OCI-LY3 (cell line): ENCODE measurements at regions not wholly inside any gene's neighbourhood (a gene's known extent, or its start where the extent isn't known, plus 50 kb on each side); places are given as distances from the start of the nearest gene placed in this dataset.

Experiments
- H2AFZ ChIP-seq: fragments of 200-600, 300-600 bp; shearing (Covaris generic); 2 replicates; pipeline ENCODE4 v1.6.0; 2014; ENCODE audit warnings: antibody characterized with exemption, low read depth, low read length
- H3K27ac ChIP-seq: fragments of 200-600, 300-600 bp; sonication (generic); 2 replicates; pipeline ENCODE4 v1.5.1; 2014; ENCODE audit warnings: mild to moderate bottlenecking, low read length, moderate library complexity, mixed read lengths
- H3K27me3 ChIP-seq: fragments of 200-600, 300-600 bp; sonication (generic); 2 replicates; pipeline ENCODE4 v1.6.1; 2014; ENCODE audit warnings: low read depth, low read length, mixed read lengths
- H3K36me3 ChIP-seq: fragments of 200-600, 300-600 bp; sonication (generic); replicated peaks from 2 replicates; pipeline ENCODE3; 2014; ENCODE audit warnings: low read depth, low read length, mixed read lengths
- H3K4me1 ChIP-seq: fragments of 300-600, 200-600 bp; sonication (generic); 2 replicates; pipeline ENCODE4 v1.6.1; 2014; ENCODE audit warnings: low read length, mixed read lengths
- H3K4me2 ChIP-seq: fragments of 200-600, 300-600 bp; sonication (generic); 2 replicates; pipeline ENCODE4 v1.6.1; 2014; ENCODE audit warnings: low read length, mixed read lengths
- H3K4me3 ChIP-seq: fragments of 300-600, 200-600 bp; sonication (generic); 2 replicates; pipeline ENCODE4 v1.5.1; 2014; ENCODE audit warnings: antibody characterized with exemption, mild to moderate bottlenecking, low read length, moderate library complexity
- H3K79me2 ChIP-seq: fragments of 300-600, 200-600 bp; shearing (Covaris generic); 2 replicates; pipeline ENCODE4 v1.6.1; 2014; ENCODE audit warnings: mild to moderate bottlenecking, low read length, mixed read lengths
- H3K9ac ChIP-seq: fragments of 300-600, 200-600 bp; shearing (Covaris generic); 2 replicates; pipeline ENCODE4 v1.6.0; 2014; ENCODE audit warnings: mild to moderate bottlenecking, low read length, moderate library complexity
- H3K9me3 ChIP-seq: fragments of 200-600, 300-600 bp; shearing (Covaris generic); 2 replicates; pipeline ENCODE4 v1.6.1; 2014; ENCODE audit warnings: low read length, mixed read lengths; ENCODE audit not compliant: insufficient read depth
- H4K20me1 ChIP-seq: fragments of 200-600, 300-600 bp; sonication (generic); 2 replicates; pipeline ENCODE4 v1.6.1; 2016; ENCODE audit warnings: low read length, mixed read lengths; ENCODE audit not compliant: insufficient read depth
- EZH2phosphoT487 ChIP-seq: fragments of 200-600 bp; shearing (Covaris generic); IDR thresholded peaks from 2 replicates; pipeline ENCODE4 v1.6.1; 2018; ENCODE audit warnings: antibody characterized with exemption, mixed run types, low read depth
- TF ChIP-seq, protein P1 (sequence below): fragments of 200-600, 300-600 bp; sonication (generic); IDR thresholded peaks from 2 replicates; pipeline ENCODE4 v1.5.1; 2014; ENCODE audit warnings: antibody characterized with exemption, low read length, low read depth

DNA sequence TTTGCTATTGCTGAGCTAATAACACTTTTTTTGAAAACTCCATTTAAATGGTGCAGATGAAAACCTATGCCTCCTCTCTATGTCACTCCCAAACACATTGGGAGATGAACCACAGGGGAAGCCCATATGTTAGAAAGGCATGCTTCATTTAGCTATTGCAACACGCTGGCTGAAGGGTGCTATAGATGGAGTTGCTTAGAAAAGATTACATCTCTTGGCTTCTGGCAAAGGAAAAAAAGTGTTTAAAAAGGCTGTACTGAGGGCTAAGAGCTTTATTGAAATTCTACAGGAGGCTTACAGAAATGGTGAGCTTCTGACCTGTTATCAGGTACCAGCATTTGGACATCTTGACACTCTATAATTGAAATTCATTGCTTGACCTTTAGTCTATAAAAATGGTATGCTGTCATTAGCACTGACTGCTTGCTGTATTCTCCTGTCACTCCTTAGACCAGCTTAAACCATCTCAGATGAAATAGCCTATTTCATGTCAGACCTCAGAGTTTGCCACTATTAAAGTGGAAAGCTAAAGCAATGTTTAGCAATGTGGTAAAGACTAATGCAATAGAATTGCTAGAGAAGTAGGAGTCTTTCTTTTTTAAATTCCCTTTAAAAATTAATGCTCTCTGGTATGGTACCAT lies 503.9 kb downstream of the CDH11 start:
- Histone ChIP-seq H3K36me3 (no peaks in the 10 kb centered on the region), H2AFZ (no peak overlapping the region), H3K79me2 (no peaks in the 10 kb centered on the region), H3K9me3 (no peaks in the 10 kb centered on the region), H3K27me3 (no peaks in the 10 kb centered on the region), H3K4me1 (no peaks in the 10 kb centered on the region), H3K9ac (no peak overlapping the region), H3K27ac (no peak overlapping the region), H3K4me2 (no peak overlapping the region), H3K4me3 (no peak overlapping the region), H4K20me1 (no peaks in the 10 kb centered on the region)
- TF ChIP-seq, protein P1, sequence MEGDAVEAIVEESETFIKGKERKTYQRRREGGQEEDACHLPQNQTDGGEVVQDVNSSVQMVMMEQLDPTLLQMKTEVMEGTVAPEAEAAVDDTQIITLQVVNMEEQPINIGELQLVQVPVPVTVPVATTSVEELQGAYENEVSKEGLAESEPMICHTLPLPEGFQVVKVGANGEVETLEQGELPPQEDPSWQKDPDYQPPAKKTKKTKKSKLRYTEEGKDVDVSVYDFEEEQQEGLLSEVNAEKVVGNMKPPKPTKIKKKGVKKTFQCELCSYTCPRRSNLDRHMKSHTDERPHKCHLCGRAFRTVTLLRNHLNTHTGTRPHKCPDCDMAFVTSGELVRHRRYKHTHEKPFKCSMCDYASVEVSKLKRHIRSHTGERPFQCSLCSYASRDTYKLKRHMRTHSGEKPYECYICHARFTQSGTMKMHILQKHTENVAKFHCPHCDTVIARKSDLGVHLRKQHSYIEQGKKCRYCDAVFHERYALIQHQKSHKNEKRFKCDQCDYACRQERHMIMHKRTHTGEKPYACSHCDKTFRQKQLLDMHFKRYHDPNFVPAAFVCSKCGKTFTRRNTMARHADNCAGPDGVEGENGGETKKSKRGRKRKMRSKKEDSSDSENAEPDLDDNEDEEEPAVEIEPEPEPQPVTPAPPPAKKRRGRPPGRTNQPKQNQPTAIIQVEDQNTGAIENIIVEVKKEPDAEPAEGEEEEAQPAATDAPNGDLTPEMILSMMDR: no peak
- TF ChIP-seq EZH2phosphoT487: no peak

DNA sequence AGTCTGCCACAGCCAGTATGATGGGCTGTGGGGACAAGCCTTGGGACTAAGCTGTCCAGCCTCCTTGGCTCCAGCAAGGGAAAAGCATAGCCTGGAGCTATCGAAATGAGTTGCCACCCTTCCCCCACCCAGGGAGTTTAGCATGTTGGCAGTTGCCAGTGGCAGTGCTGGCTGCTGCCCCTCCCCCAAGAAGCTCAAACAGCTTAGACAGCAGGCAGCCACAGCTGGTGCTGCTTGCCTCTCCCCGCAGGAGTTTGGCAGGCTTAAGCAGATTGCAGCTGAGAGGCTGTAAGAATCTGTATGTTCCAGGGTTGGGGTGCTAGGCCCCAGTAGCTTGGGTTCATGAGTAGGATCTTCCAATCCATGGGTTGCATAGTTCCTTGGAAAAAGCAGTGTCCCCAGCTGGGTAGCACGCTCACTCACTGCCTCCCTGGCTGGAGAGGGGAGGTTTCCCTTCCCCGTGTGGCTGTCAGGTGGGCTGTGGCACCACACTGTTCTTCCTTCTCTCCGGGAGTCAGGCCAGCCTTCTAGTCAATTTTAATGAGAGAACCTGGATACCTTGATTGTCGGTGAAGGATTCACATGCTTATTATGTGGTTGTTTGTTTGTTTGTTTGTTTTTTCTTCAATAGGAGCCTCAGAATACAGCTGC lies 506.1 kb downstream of the CDH11 start:
- no peaks in the 10 kb centered on the region for H3K4me1 ChIP-seq
- H3K27ac ChIP-seq: no peak overlapping the region
- H3K36me3 ChIP-seq: no peaks in the 10 kb centered on the region
- no peaks in the 10 kb centered on the region for H3K27me3 ChIP-seq
- no peaks in the 10 kb centered on the region for H3K9me3 ChIP-seq
- H3K4me2 ChIP-seq: no peak overlapping the region
- no peaks in the 10 kb centered on the region for H3K79me2 ChIP-seq
- no peak overlapping the region for H3K4me3 ChIP-seq
- H2AFZ ChIP-seq: no peak overlapping the region
- no peak overlapping the region for H3K9ac ChIP-seq
- TF ChIP-seq, protein P1: no peak
- TF ChIP-seq EZH2phosphoT487: no peak
- H4K20me1 ChIP-seq: no peaks in the 10 kb centered on the region

DNA sequence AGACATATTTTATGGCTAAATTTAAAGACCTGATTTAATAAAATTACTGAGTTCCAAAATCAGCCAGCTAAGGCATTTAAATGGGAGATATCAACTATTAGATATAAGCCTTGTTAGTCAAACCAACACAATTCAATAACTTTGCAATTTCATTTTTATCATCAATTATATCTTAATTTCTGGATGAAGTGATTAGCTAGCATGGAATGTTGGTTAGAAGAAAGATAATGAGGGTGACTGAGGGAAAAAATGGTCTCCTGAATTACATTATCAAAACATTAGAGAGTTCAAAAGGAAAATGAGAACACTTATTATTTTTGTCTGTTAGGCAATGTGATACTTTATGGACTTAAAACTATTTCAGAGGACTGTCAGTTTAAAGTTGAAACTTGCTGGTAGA lies 525.7 kb downstream of the CDH11 start:
- Histone ChIP-seq H3K4me3 (no peak overlapping the region), H3K79me2 (no peaks in the 10 kb centered on the region), H3K4me1 (no peaks in the 10 kb centered on the region), H3K9ac (no peak overlapping the region), H3K36me3 (no peaks in the 10 kb centered on the region), H2AFZ (no peak overlapping the region), H3K4me2 (no peak overlapping the region), H3K27ac (no peak overlapping the region), H3K9me3 (no peaks in the 10 kb centered on the region), H4K20me1 (no peaks in the 10 kb centered on the region), H3K27me3 (no peaks in the 10 kb centered on the region)
- no peak for TF ChIP-seq EZH2phosphoT487
- TF ChIP-seq, protein P1: no peak

DNA sequence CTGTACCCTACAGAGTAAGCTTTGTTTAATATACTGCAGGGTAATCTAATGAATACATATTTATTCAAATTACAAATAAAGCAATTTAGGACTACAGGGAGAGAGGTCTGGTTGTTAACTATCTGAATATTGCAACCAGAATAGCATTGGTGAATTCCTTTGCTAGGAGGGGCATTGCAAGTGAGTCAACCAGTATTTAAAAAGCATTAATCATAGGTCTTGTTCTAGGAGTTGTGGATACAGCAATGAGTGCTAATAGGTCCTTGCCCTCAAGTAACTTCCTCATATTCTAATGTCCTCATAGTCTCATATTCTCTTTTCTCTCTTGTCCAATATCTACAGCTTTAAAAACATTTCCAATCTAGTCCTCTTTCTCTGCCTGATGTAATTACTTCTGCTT lies 531.4 kb downstream of the CDH11 start:
- Histone ChIP-seq H3K79me2 (no peaks in the 10 kb centered on the region), H3K36me3 (no peaks in the 10 kb centered on the region), H3K4me3 (no peak overlapping the region), H3K4me2 (no peak overlapping the region), H2AFZ (no peak overlapping the region), H3K27me3 (no peaks in the 10 kb centered on the region), H3K9me3 (no peaks in the 10 kb centered on the region), H3K4me1 (no peaks in the 10 kb centered on the region), H3K27ac (no peak overlapping the region), H3K9ac (no peak overlapping the region), H4K20me1 (no peaks in the 10 kb centered on the region)
- no peak for TF ChIP-seq EZH2phosphoT487
- TF ChIP-seq, protein P1: no peak
